MM.1S (cell line): ENCODE measurements at regions not wholly inside any gene's neighbourhood (a gene's known extent, or its start where the extent isn't known, plus 50 kb on each side); places are given as distances from the start of the nearest gene placed in this dataset.

Experiments used
- DNase-seq: peaks from one replicate; pipeline ENCODE4 v3.0.0-alpha.2; 2015
- H2AFZ ChIP-seq: fragments of 300-600 bp; sonication (generic); 2 replicates; pipeline ENCODE4 v1.6.0; 2016; ENCODE audit warnings: antibody characterized with exemption, low read length
- H3F3A ChIP-seq: fragments of 300-600 bp; sonication (generic); 2 replicates; pipeline ENCODE4 v1.6.1; 2016; ENCODE audit warnings: mild to moderate bottlenecking, antibody characterized with exemption, low read length, moderate library complexity, mixed read lengths; ENCODE audit not compliant: insufficient read depth
- H3K27ac ChIP-seq: fragments of 300-600 bp; sonication (generic); 2 replicates; pipeline ENCODE4 v1.5.1; 2016; ENCODE audit warnings: mild to moderate bottlenecking, low read length
- H3K27me3 ChIP-seq: fragments of 300-600 bp; sonication (generic); replicated peaks from 2 replicates; pipeline ENCODE4 v1.6.0; 2016; ENCODE audit warnings: low read length; ENCODE audit not compliant: insufficient read depth
- H3K36me3 ChIP-seq: fragments of 300-600 bp; sonication (generic); replicated peaks from 2 replicates; pipeline ENCODE4 v1.6.1; 2016; ENCODE audit warnings: mild to moderate bottlenecking, low read length, mixed read lengths; ENCODE audit not compliant: insufficient read depth
- H3K4me1 ChIP-seq: fragments of 300-600 bp; sonication (generic); 2 replicates; pipeline ENCODE4 v1.6.1; 2016; ENCODE audit warnings: low read length, mixed read lengths
- H3K4me2 ChIP-seq: fragments of 300-600 bp; sonication (generic); 2 replicates; pipeline ENCODE4 v1.6.0; 2016; ENCODE audit warnings: low read depth, low read length
- H3K4me3 ChIP-seq: fragments of 300-600 bp; sonication (generic); 2 replicates; pipeline ENCODE4 v1.5.1; 2016; ENCODE audit warnings: low read length, mixed read lengths
- H3K79me2 ChIP-seq: fragments of 300-600 bp; sonication (generic); 2 replicates; pipeline ENCODE4 v1.6.1; 2016; ENCODE audit warnings: mixed run types, low read length, mixed read lengths
- H3K9ac ChIP-seq: fragments of 300-600 bp; sonication (generic); 2 replicates; pipeline ENCODE4 v1.6.1; 2016; ENCODE audit warnings: low read length, mixed read lengths
- H3K9me2 ChIP-seq: fragments of 300-600 bp; sonication (generic); replicated peaks from 2 replicates; pipeline ENCODE4 v1.6.1; 2016; ENCODE audit warnings: mild to moderate bottlenecking, low read length, mixed read lengths; ENCODE audit not compliant: insufficient read depth
- H3K9me3 ChIP-seq: fragments of 300-600 bp; sonication (generic); replicated peaks from 2 replicates; pipeline ENCODE4 v1.6.1; 2016; ENCODE audit warnings: mild to moderate bottlenecking, low read length, mixed read lengths; ENCODE audit not compliant: insufficient read depth
- H4K20me1 ChIP-seq: fragments of 300-600 bp; sonication (generic); 2 replicates; pipeline ENCODE4 v1.6.1; 2016; ENCODE audit warnings: mild to moderate bottlenecking, low read length, moderate library complexity, mixed read lengths; ENCODE audit not compliant: insufficient read depth
- EZH2 ChIP-seq: fragments of 300-600 bp; sonication (generic); optimal IDR thresholded peaks from 2 replicates; pipeline ENCODE3; 2017; ENCODE audit warnings: low read depth, mild to moderate bottlenecking, antibody characterized with exemption, low read length, mixed read lengths
- EZH2phosphoT487 ChIP-seq: fragments of 300-600 bp; sonication (generic); IDR thresholded peaks from 2 replicates; pipeline ENCODE4 v1.6.1; 2018; ENCODE audit warnings: antibody characterized with exemption, low read length
- TF ChIP-seq, protein P1 (sequence below): fragments of 300-600 bp; sonication (generic); IDR thresholded peaks from 2 replicates; pipeline ENCODE4 v1.5.1; 2016; ENCODE audit warnings: antibody characterized with exemption, low read length, mixed read lengths

DNA sequence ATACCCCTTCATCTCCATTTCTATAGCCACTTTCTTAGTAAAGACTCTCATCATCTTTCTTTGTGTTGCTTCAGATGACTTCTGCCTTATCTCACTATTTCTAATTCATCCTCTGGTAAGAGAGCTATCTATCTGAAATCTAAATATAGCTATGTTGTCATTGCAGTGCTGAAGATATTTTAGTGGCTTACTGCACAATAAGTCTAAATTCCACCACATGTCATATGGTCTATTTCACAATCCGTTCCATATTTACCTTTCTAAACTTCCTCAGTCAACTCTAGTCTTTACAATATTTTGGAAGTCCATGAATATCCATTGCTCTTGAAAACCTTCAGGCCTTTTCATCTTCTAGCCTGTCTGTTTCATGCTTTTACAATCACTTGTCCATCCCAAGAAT lies 465.1 kb upstream of the SLC10A2 start:
- Histone ChIP-seq H3K79me2 (no peaks in the 10 kb centered on the region), H3F3A (no peaks in the 10 kb centered on the region), H4K20me1 (no peaks in the 10 kb centered on the region), H3K9me2 (no peaks in the 10 kb centered on the region), H3K27ac (no peak overlapping the region), H3K9ac (no peak overlapping the region), H3K27me3 (no peaks in the 10 kb centered on the region), H3K9me3 (no peaks in the 10 kb centered on the region), H3K4me1 (no peaks in the 10 kb centered on the region), H3K36me3 (no peaks in the 10 kb centered on the region), H3K4me2 (no peak overlapping the region), H3K4me3 (no peak overlapping the region), H2AFZ (no peak overlapping the region)
- TF ChIP-seq, protein P1, sequence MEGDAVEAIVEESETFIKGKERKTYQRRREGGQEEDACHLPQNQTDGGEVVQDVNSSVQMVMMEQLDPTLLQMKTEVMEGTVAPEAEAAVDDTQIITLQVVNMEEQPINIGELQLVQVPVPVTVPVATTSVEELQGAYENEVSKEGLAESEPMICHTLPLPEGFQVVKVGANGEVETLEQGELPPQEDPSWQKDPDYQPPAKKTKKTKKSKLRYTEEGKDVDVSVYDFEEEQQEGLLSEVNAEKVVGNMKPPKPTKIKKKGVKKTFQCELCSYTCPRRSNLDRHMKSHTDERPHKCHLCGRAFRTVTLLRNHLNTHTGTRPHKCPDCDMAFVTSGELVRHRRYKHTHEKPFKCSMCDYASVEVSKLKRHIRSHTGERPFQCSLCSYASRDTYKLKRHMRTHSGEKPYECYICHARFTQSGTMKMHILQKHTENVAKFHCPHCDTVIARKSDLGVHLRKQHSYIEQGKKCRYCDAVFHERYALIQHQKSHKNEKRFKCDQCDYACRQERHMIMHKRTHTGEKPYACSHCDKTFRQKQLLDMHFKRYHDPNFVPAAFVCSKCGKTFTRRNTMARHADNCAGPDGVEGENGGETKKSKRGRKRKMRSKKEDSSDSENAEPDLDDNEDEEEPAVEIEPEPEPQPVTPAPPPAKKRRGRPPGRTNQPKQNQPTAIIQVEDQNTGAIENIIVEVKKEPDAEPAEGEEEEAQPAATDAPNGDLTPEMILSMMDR = no peak
- no peak for TF ChIP-seq EZH2phosphoT487
- no peak for DNase-seq

DNA sequence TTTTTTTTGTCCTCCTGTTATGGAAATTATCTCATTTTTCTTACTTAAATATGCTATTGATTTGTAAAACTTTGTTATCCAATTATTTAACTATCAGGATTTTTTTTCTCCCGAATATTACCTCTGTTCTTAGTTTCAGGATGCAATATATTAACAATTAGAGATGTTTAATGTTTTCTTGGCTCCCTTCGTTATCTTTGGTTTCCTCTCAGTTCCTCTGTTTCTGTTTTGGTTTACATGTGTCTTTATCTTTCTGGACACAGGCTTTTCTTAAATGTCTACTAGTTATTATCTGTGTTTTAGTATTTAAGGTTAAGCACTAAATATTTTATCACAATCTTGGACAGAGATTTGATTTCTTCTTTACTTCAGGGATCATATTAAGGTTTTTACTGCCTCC lies 462.2 kb upstream of the SLC10A2 start:
- no peak overlapping the region for H2AFZ ChIP-seq
- H3K9me2 ChIP-seq = no peaks in the 10 kb centered on the region
- no peaks in the 10 kb centered on the region for H3F3A ChIP-seq
- no peak overlapping the region for H3K9ac ChIP-seq
- H3K4me2 ChIP-seq = no peak overlapping the region
- no peaks in the 10 kb centered on the region for H3K36me3 ChIP-seq
- H3K79me2 ChIP-seq = no peaks in the 10 kb centered on the region
- H4K20me1 ChIP-seq = no peaks in the 10 kb centered on the region
- H3K9me3 ChIP-seq = no peaks in the 10 kb centered on the region
- TF ChIP-seq EZH2phosphoT487 = no peak
- no peak for TF ChIP-seq EZH2
- TF ChIP-seq, protein P1 = no peak
- H3K27ac ChIP-seq = no peak overlapping the region
- no peak for DNase-seq
- no peaks in the 10 kb centered on the region for H3K4me1 ChIP-seq
- no peak overlapping the region for H3K4me3 ChIP-seq
- H3K27me3 ChIP-seq = no peaks in the 10 kb centered on the region

DNA sequence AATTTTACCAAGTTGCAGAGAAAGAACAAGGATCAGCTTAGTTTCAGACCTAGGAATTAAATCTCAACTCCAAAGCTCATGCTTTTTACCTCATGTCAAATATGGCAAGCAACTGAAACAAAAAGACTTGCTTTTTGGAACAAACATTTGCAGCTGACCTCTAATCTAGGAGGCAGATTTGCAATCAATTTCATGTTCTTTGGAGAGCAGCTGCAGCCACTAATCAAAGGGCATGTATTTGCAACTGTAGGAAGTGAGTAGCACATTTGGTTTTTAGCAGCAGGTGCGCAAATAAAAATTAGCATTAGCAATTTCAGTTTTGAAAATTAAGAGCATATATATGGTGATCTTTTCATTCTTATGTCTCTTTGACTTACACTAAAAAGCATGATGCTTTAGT lies 459.3 kb upstream of the SLC10A2 start:
- Histone ChIP-seq H3K27ac (no peak overlapping the region), H3K9ac (no peak overlapping the region), H2AFZ (no peak overlapping the region), H3K36me3 (no peaks in the 10 kb centered on the region), H3K4me2 (no peak overlapping the region), H3K9me3 (no peaks in the 10 kb centered on the region), H3K79me2 (no peaks in the 10 kb centered on the region), H4K20me1 (no peaks in the 10 kb centered on the region), H3K9me2 (no peaks in the 10 kb centered on the region), H3K27me3 (no peaks in the 10 kb centered on the region), H3K4me3 (no peak overlapping the region), H3K4me1 (no peaks in the 10 kb centered on the region), H3F3A (no peaks in the 10 kb centered on the region)
- TF ChIP-seq, protein P1 = no peak
- TF ChIP-seq EZH2 (no peak), EZH2phosphoT487 (no peak)
- no peak for DNase-seq

DNA sequence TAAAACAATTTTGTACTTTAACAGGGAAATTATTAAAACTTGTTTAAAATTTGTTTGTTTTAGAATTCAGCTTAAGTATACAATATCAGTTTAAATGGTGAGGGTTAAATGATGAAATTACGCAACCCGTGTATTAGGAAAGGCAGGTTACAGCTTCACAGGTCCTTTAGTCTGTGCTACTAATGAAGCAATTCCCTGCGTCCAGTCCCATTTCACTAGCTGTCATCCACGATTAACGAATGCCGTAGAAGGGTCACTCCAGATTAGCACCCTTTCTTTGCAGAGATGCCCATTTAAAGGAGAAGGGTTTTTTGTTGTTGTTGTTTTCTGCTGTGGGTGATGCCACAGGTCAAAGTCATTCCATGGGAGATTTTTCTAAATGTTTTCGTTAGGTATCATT lies 457.6 kb upstream of the SLC10A2 start:
- H3K79me2 ChIP-seq = no peaks in the 10 kb centered on the region
- no peak overlapping the region for H3K4me3 ChIP-seq
- H3F3A ChIP-seq = no peaks in the 10 kb centered on the region
- H3K36me3 ChIP-seq = no peaks in the 10 kb centered on the region
- H3K4me1 ChIP-seq = no peaks in the 10 kb centered on the region
- no peak overlapping the region for H3K9ac ChIP-seq
- no peak for TF ChIP-seq EZH2
- TF ChIP-seq, protein P1 = no peak
- TF ChIP-seq EZH2phosphoT487 = no peak
- H3K27me3 ChIP-seq = no peaks in the 10 kb centered on the region
- no peak overlapping the region for H3K27ac ChIP-seq
- no peaks in the 10 kb centered on the region for H3K9me3 ChIP-seq
- H3K4me2 ChIP-seq = no peak overlapping the region
- no peaks in the 10 kb centered on the region for H4K20me1 ChIP-seq
- no peak for DNase-seq
- H2AFZ ChIP-seq = no peak overlapping the region
- H3K9me2 ChIP-seq = no peaks in the 10 kb centered on the region
